ENCODE measurements at regions not wholly inside any gene's neighbourhood (a gene's known extent, or its start where the extent isn't known, plus 50 kb on each side); places are given as distances from the start of the nearest gene placed in this dataset.

- TF ChIP-seq CTCF (tag by site-specific recombination; IDR thresholded peaks at IDR 0.05) = no peak
- no peak for TF ChIP-seq ZNF121 (tag by site-specific recombination; IDR thresholded peaks at IDR 0.05)
- TF ChIP-seq GFI1B (tag by site-specific recombination; IDR thresholded peaks at IDR 0.05) = no peak
- no peak for TF ChIP-seq ZNF513 (tag by site-specific recombination; IDR thresholded peaks at IDR 0.05)
- no peak for TF ChIP-seq ZNF175 (tag by site-specific recombination; IDR thresholded peaks at IDR 0.05)
- TF ChIP-seq EGR2 (tag by site-specific recombination; IDR thresholded peaks at IDR 0.05; ENCODE audit: low read depth) = no peak
- TF ChIP-seq ZBTB49 (tag by site-specific recombination; IDR thresholded peaks at IDR 0.05; ENCODE audit: low read depth) = no peak
- no peak for TF ChIP-seq YY2 (tag by site-specific recombination; IDR thresholded peaks at IDR 0.05)
These were observed 240.1 kb upstream of the ZNF385D start for GRCh38 chr3:21991061-21991460.

All from HEK293 (cell line).